ENCODE measurements at regions not wholly inside any gene's neighbourhood (a gene's known extent, or its start where the extent isn't known, plus 50 kb on each side); places are given as distances from the start of the nearest gene placed in this dataset.
"Not testable (repeated sequence)": the region's sequence is repeated elsewhere in the genome, so short reads cannot be mapped to it uniquely, and the experiment has no call there.

- DNase-seq = no peak
Measured at GRCh38 chr3:176619833-176620232, 577.4 kb downstream of the TBL1XR1 start.

- DNase-seq = no peak
Measured at GRCh38 chr3:176615826-176616225, 581.5 kb downstream of the TBL1XR1 start.

GRCh38 chr3:176611703-176612102 is 585.6 kb downstream of the TBL1XR1 start:
- DNase-seq = no peak

GRCh38 chr3:176609361-176609760 is 587.9 kb downstream of the TBL1XR1 start:
- no peak for DNase-seq

- DNase-seq = not testable (repeated sequence)
Measured at GRCh38 chr3:176605553-176605952, 591.7 kb downstream of the TBL1XR1 start.

- no peak for DNase-seq
Measured at GRCh38 chr3:176595307-176595706, 602.0 kb downstream of the TBL1XR1 start.

- DNase-seq = no peak
Measured at GRCh38 chr3:176590722-176591121, 606.6 kb downstream of the TBL1XR1 start.

- no peak for DNase-seq
Measured at GRCh38 chr3:176587089-176587488, 610.2 kb downstream of the TBL1XR1 start.

- DNase-seq = no peak
Measured at GRCh38 chr3:176584413-176585176, 612.7 kb downstream of the TBL1XR1 start.

GRCh38 chr3:176583956-176584355 is 613.3 kb downstream of the TBL1XR1 start:
- DNase-seq = no peak

GRCh38 chr3:176581589-176581988 is 615.7 kb downstream of the TBL1XR1 start:
- no peak for DNase-seq

- no peak for DNase-seq
Measured at GRCh38 chr3:176579711-176580185, 617.5 kb downstream of the TBL1XR1 start.

GRCh38 chr3:176578316-176578715 is 619.0 kb downstream of the TBL1XR1 start:
- DNase-seq = no peak

GRCh38 chr3:176577447-176577846 is 619.8 kb downstream of the TBL1XR1 start:
- no peak for DNase-seq

GRCh38 chr3:176574786-176575185 is 622.5 kb downstream of the TBL1XR1 start:
- DNase-seq = no peak

GRCh38 chr3:176571926-176572325 is 625.4 kb downstream of the TBL1XR1 start:
- DNase-seq = no peak

- DNase-seq = no peak
Measured at GRCh38 chr3:176570992-176571391, 626.3 kb downstream of the TBL1XR1 start.

GRCh38 chr3:176568189-176568588 is 629.1 kb downstream of the TBL1XR1 start:
- no peak for DNase-seq

GRCh38 chr3:176566757-176567156 is 630.5 kb downstream of the TBL1XR1 start:
- DNase-seq = no peak

GRCh38 chr3:176562331-176562730 is 635.0 kb downstream of the TBL1XR1 start:
- DNase-seq = no peak

GRCh38 chr3:176561826-176562225 is 635.5 kb downstream of the TBL1XR1 start:
- DNase-seq = no peak

GRCh38 chr3:176554791-176555654 is 642.3 kb downstream of the TBL1XR1 start:
- no peak for DNase-seq

- no peak for DNase-seq
Measured at GRCh38 chr3:176554264-176554663, 643.0 kb downstream of the TBL1XR1 start.

- no peak for DNase-seq
Measured at GRCh38 chr3:176526942-176527341, 670.3 kb downstream of the TBL1XR1 start.
